Heart left ventricle (tissue), 13 donors: ENCODE measurements at regions not wholly inside any gene's neighbourhood (a gene's known extent, or its start where the extent isn't known, plus 50 kb on each side); places are given as distances from the start of the nearest gene placed in this dataset.

Experiments used
- POLR2A ChIP-seq, 2 donors: fragments of 450-650 bp; IDR thresholded peaks; one replicate each; pipeline ENCODE4 v1.6.1; 2017; ENCODE audit warnings: antibody characterized with exemption in 2 of 2, mild to moderate bottlenecking in 2 of 2, moderate library complexity in 2 of 2
- TF ChIP-seq, protein P1 (sequence below), 12 donors: fragments of 200-600 bp; sonication (generic) in 4 of 12; IDR thresholded peaks; one replicate each; pipeline versions ENCODE4 v1.5.0 to v1.8.0; 2018 to 2022; ENCODE audit warnings: antibody characterized with exemption in 12 of 12, mild to moderate bottlenecking in 5 of 12
- donor health status: ischemic (EF 13 %, LVEDD 7.1; RV severe dilation, severe dysfunction).
- donor health status: DM: no; HTN: yes; CAD: no.
- donor health status: DM: no; HTN: no; CAD: no.
- donor health status: ischemic (EF 25% LVEDD 6.9; RV normal size, moderate dysfunction).
- donor health status: ischemic (EF 25% LVEDD 5.7; RV mildly dilated, moderate dysfunction).
- donor health status: ischemic (EF 35%, LVEDD 5.7; RV mildly dilated, moderate dysfunction).
- donor health status: nonischemic (EF 11% LVEDD 7.7; RV severe dilation, severe dysfunction).
- donor health status: DM: yes; HTN: yes; CAD: no.
- donor health status: PGD.
- donor health status: ischemic (EF 29% LVEDD 5.4; RV normal size, mild dysfunction).
- donor health status: nonischemic (EF 23%, LVEDD 6.1; RV moderate dilation, normal function).

GRCh38 chr1:176285996-176286395 lies 78.9 kb upstream of the COP1 start:
- TF ChIP-seq, protein P1, sequence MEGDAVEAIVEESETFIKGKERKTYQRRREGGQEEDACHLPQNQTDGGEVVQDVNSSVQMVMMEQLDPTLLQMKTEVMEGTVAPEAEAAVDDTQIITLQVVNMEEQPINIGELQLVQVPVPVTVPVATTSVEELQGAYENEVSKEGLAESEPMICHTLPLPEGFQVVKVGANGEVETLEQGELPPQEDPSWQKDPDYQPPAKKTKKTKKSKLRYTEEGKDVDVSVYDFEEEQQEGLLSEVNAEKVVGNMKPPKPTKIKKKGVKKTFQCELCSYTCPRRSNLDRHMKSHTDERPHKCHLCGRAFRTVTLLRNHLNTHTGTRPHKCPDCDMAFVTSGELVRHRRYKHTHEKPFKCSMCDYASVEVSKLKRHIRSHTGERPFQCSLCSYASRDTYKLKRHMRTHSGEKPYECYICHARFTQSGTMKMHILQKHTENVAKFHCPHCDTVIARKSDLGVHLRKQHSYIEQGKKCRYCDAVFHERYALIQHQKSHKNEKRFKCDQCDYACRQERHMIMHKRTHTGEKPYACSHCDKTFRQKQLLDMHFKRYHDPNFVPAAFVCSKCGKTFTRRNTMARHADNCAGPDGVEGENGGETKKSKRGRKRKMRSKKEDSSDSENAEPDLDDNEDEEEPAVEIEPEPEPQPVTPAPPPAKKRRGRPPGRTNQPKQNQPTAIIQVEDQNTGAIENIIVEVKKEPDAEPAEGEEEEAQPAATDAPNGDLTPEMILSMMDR (IDR thresholded peaks at IDR 0.05) = no peak
- no peak for TF ChIP-seq POLR2A (IDR thresholded peaks at IDR 0.05)
